Liver (tissue), 8 donors: ENCODE measurements at regions not wholly inside any gene's neighbourhood (a gene's known extent, or its start where the extent isn't known, plus 50 kb on each side); places are given as distances from the start of the nearest gene placed in this dataset.

Source experiments
- DNase-seq: peaks from one replicate; pipeline ENCODE4 v3.0.0-alpha.2; 2017; ENCODE audit warnings: low spot score
- H3K27ac ChIP-seq, 2 donors: one replicate each; pipeline ENCODE4 v1.7.0; 2013; ENCODE audit warnings: inconsistent platforms in 2 of 2, low read length in 2 of 2, control low read depth in 1 of 2, low read depth in 1 of 2, mild to moderate bottlenecking in 1 of 2
- H3K27me3 ChIP-seq, 4 donors: one replicate each; pipeline versions ENCODE4 v1.6.1 to v1.7.0; 2013; ENCODE audit warnings: low read length in 3 of 4, inconsistent platforms in 1 of 4, mild to moderate bottlenecking in 1 of 4, moderate library complexity in 1 of 4; ENCODE audit not compliant: control insufficient read depth in 4 of 4, insufficient read depth in 4 of 4
- H3K36me3 ChIP-seq, 4 donors: one replicate each; pipeline versions ENCODE4 v1.6.1 to v1.7.0; 2013; ENCODE audit warnings: low read length in 3 of 4, mild to moderate bottlenecking in 3 of 4, low read depth in 1 of 4, moderate library complexity in 1 of 4; ENCODE audit not compliant: control insufficient read depth in 4 of 4, insufficient read depth in 3 of 4
- H3K4me1 ChIP-seq, 4 donors: one replicate each; pipeline versions ENCODE4 v1.6.1 to v1.7.0; 2013; ENCODE audit warnings: low read length in 3 of 4, mild to moderate bottlenecking in 3 of 4, moderate library complexity in 1 of 4; ENCODE audit not compliant: control insufficient read depth in 4 of 4, insufficient read depth in 4 of 4
- H3K4me3 ChIP-seq, 3 donors: one replicate each; pipeline versions ENCODE4 v1.6.1 to v1.7.0; 2013; ENCODE audit warnings: low read length in 3 of 3, control low read depth in 1 of 3, low read depth in 1 of 3, mild to moderate bottlenecking in 1 of 3
- H3K9ac ChIP-seq, 2 donors: one replicate each; pipeline ENCODE4 v1.7.0; 2013; ENCODE audit warnings: low read length in 2 of 2, mild to moderate bottlenecking in 2 of 2, moderate library complexity in 2 of 2, control low read depth in 1 of 2, low read depth in 1 of 2
- H3K9me3 ChIP-seq, 4 donors: one replicate each; pipeline versions ENCODE4 v1.6.1 to v1.7.0; 2013; ENCODE audit warnings: low read length in 3 of 4; ENCODE audit not compliant: control insufficient read depth in 4 of 4
- EGR1 ChIP-seq, 2 donors: IDR thresholded peaks; 2 replicates each; pipeline ENCODE4 v1.6.1; 2016 to 2018; ENCODE audit warnings: antibody characterized with exemption in 2 of 2, low read depth in 2 of 2
- FOXA1 ChIP-seq: IDR thresholded peaks from 2 replicates; pipeline ENCODE4 v1.6.1; 2016; ENCODE audit warnings: antibody characterized with exemption
- GABPA ChIP-seq, 2 donors: IDR thresholded peaks in 1 of 2; conservative IDR thresholded peaks in 1 of 2; 2 replicates each; pipeline ENCODE4 v1.6.1; 2016; ENCODE audit warnings: antibody characterized with exemption in 2 of 2, mild to moderate bottlenecking in 1 of 2, moderate library complexity in 1 of 2
- HNF4A ChIP-seq, 2 donors: conservative IDR thresholded peaks; 2 replicates each; pipeline ENCODE4 v1.6.1; 2016; ENCODE audit warnings: antibody characterized with exemption in 2 of 2, mild to moderate bottlenecking in 2 of 2
- TAF1 ChIP-seq: conservative IDR thresholded peaks from 2 replicates; pipeline ENCODE4 v1.6.1; 2016; ENCODE audit warnings: antibody characterized with exemption, mild to moderate bottlenecking
- YY1 ChIP-seq: IDR thresholded peaks from 2 replicates; pipeline ENCODE4 v1.6.1; 2016; ENCODE audit warnings: antibody characterized with exemption, mild to moderate bottlenecking
- WGBS: extraction: QIAGEN DNeasy Blood & Tissue Kit; methylation state at CpG from one replicate; pipeline ENCODE4 v1.1.7; 2013; 5-methylcytosine and 5-hydroxymethylcytosine counted together
- TF ChIP-seq, protein P1 (sequence below): IDR thresholded peaks from 2 replicates; pipeline ENCODE4 v1.6.1; 2016; ENCODE audit warnings: antibody characterized with exemption
- TF ChIP-seq, protein P2 (sequence below): IDR thresholded peaks from 2 replicates; pipeline ENCODE4 v1.6.1; 2016; ENCODE audit warnings: antibody characterized with exemption, mild to moderate bottlenecking
- TF ChIP-seq, protein P3 (sequence below): fragments of 150-350 bp; IDR thresholded peaks from 2 replicates; pipeline ENCODE4 v1.5.1; 2017; ENCODE audit warnings: improper control_type of control experiment, low read depth, low read length; ENCODE audit not compliant: missing input control
- donor health status: healthy.
- donor health status: healthy.
- donor health status: healthy.
- donor health status: healthy.
- donor health status: healthy.

DNA sequence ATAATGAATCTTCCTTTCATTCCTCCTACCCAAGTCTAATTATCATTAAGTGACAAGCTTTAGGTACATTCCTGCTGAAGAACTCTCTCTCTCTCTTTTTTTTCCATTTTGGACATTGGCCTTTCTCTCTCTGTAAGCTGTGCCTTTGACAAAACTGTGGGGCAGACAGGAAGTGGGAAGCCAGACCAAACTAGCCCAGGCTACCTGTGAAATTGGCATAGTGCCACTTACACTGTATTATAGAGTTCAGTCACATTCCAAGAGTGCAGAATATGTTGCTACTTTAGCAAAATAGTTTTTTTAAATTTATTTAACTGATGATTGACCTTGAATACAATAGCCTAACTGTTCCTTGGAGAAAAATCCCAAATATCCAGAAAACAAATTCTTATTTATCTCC, 381.5 kb upstream of the ETAA1 start:
- Histone ChIP-seq H3K36me3 (no peaks in the 10 kb centered on the region), H3K27ac (no peak overlapping the region), H3K9ac (no peak overlapping the region), H3K9me3 (no peaks in the 10 kb centered on the region), H3K4me1 (no peaks in the 10 kb centered on the region), H3K4me3 (no peak overlapping the region), H3K27me3 (no peaks in the 10 kb centered on the region)
- no peak for DNase-seq
- TF ChIP-seq EGR1 (IDR thresholded peaks at IDR 0.05; ENCODE audit: low read depth in 2 of 2): no peak
- TF ChIP-seq GABPA (IDR thresholded peaks at IDR 0.05 in 1 of 2, conservative IDR thresholded peaks at IDR 0.05 in 1 of 2): no peak
- TF ChIP-seq, protein P1, sequence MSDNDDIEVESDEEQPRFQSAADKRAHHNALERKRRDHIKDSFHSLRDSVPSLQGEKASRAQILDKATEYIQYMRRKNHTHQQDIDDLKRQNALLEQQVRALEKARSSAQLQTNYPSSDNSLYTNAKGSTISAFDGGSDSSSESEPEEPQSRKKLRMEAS: no peak

DNA sequence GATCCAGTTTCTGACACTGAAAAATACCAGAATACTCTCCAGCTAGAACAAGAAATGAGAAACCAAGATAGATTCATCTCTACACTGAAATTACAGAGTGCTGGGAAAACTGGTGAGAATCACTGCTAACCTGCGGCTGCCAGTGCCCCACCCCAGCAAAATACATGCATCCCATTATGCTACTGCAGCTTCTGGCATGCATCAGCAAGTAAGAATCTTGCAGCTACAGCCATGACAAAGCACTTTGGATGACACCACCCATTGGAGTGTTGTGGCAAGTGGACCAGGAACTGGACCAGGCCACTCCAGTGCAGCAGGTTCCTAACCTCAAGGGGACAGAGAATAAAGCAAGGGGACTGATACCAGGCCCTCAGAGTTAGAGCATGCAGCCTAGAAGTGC, 378.8 kb upstream of the ETAA1 start:
- no peaks in the 10 kb centered on the region for H3K4me1 ChIP-seq
- no peak overlapping the region for H3K9ac ChIP-seq
- no peaks in the 10 kb centered on the region for H3K9me3 ChIP-seq
- DNase-seq: no peak
- 97% methylated on average over 1 of the region's 1 CpG for WGBS
- no peak overlapping the region for H3K27ac ChIP-seq
- no peaks in the 10 kb centered on the region for H3K27me3 ChIP-seq
- TF ChIP-seq, protein P1: no peak
- TF ChIP-seq YY1: no peak
- no peak for TF ChIP-seq FOXA1
- H3K4me3 ChIP-seq: no peak overlapping the region
- H3K36me3 ChIP-seq: no peaks in the 10 kb centered on the region

DNA sequence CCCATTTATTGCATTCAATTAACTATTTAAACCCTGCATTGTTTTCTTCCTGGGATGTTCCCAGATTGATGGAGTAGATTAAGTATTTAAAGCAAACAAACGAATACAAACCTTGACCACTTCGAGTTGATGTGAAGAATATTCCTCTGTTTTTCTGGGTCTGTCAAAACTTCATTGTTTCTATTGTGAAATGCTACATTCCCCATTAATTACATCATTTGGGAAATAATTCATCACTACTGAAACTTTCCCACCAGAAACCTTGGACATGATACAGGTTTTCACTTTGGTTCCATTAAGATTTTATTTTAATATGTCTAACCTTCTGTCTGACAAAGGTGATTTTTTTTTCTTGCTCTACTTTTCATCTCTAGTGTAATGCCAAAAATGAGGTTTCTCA, 365.1 kb upstream of the ETAA1 start:
- WGBS: 73% methylated on average over 2 of the region's 2 CpGs
- H3K4me1 ChIP-seq: peaks cover 0 to under 1% (median 0%) of the 10 kb centered on the region in 4 donors
- H3K27me3 ChIP-seq: no peaks in the 10 kb centered on the region
- no peak for DNase-seq
- no peak overlapping the region for H3K9ac ChIP-seq
- H3K36me3 ChIP-seq: no peaks in the 10 kb centered on the region
- H3K27ac ChIP-seq: no peak overlapping the region
- H3K9me3 ChIP-seq: no peaks in the 10 kb centered on the region
- H3K4me3 ChIP-seq: no peak overlapping the region
- TF ChIP-seq, protein P2, sequence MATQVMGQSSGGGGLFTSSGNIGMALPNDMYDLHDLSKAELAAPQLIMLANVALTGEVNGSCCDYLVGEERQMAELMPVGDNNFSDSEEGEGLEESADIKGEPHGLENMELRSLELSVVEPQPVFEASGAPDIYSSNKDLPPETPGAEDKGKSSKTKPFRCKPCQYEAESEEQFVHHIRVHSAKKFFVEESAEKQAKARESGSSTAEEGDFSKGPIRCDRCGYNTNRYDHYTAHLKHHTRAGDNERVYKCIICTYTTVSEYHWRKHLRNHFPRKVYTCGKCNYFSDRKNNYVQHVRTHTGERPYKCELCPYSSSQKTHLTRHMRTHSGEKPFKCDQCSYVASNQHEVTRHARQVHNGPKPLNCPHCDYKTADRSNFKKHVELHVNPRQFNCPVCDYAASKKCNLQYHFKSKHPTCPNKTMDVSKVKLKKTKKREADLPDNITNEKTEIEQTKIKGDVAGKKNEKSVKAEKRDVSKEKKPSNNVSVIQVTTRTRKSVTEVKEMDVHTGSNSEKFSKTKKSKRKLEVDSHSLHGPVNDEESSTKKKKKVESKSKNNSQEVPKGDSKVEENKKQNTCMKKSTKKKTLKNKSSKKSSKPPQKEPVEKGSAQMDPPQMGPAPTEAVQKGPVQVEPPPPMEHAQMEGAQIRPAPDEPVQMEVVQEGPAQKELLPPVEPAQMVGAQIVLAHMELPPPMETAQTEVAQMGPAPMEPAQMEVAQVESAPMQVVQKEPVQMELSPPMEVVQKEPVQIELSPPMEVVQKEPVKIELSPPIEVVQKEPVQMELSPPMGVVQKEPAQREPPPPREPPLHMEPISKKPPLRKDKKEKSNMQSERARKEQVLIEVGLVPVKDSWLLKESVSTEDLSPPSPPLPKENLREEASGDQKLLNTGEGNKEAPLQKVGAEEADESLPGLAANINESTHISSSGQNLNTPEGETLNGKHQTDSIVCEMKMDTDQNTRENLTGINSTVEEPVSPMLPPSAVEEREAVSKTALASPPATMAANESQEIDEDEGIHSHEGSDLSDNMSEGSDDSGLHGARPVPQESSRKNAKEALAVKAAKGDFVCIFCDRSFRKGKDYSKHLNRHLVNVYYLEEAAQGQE: no peak
- no peak for TF ChIP-seq TAF1
- TF ChIP-seq, protein P1: no peak
- TF ChIP-seq, protein P3, sequence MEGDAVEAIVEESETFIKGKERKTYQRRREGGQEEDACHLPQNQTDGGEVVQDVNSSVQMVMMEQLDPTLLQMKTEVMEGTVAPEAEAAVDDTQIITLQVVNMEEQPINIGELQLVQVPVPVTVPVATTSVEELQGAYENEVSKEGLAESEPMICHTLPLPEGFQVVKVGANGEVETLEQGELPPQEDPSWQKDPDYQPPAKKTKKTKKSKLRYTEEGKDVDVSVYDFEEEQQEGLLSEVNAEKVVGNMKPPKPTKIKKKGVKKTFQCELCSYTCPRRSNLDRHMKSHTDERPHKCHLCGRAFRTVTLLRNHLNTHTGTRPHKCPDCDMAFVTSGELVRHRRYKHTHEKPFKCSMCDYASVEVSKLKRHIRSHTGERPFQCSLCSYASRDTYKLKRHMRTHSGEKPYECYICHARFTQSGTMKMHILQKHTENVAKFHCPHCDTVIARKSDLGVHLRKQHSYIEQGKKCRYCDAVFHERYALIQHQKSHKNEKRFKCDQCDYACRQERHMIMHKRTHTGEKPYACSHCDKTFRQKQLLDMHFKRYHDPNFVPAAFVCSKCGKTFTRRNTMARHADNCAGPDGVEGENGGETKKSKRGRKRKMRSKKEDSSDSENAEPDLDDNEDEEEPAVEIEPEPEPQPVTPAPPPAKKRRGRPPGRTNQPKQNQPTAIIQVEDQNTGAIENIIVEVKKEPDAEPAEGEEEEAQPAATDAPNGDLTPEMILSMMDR: no peak
- TF ChIP-seq HNF4A (conservative IDR thresholded peaks at IDR 0.05): no peak
- no peak for TF ChIP-seq GABPA (IDR thresholded peaks at IDR 0.05 in 1 of 2, conservative IDR thresholded peaks at IDR 0.05 in 1 of 2)
